ENCODE measurements at regions not wholly inside any gene's neighbourhood (a gene's known extent, or its start where the extent isn't known, plus 50 kb on each side); places are given as distances from the start of the nearest gene placed in this dataset.

DNA sequence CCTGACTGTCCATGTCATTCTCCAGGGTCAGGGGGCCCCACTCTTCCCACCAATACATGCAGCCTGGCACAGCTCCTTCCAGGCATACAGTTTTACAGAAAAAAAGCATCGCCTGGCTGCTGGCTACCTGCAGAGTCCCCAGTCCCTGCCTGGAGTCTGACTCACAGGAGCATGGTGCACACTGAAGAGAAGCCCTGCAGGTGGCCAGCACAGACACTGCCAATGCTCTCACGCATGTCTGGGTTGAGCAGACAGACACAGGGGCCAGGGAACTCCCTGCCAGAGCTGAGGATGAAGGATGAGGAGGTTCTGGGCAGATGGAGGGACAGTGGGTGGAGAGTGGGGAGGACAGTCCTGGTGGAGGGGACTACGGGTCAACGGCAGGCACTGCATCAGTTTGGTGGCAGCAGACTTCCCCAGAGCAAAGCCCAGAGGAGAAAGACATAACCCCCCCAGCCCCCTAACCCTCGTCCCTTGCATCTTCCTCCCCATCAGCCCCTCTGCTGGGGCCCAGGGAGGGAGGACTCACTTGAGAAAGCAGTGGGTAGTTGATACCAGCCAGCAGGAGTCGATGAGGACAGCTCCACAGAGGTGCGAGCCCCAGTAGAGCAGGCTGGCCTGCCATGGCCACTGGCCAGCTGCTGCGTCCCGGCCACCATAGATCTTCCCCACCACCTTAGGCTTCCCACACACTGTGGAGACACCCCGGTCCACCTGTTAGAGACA, 72.9 kb upstream of the SPTLC1 start:
- Histone ChIP-seq H3K27me3 (ENCODE audit: insufficient read depth in 3 of 3, low read length in 2 of 3) (peaks cover 0 to 4% (median 0%) of the 10 kb centered on the region in 3 donors), H3K27ac (no peak overlapping the region), H3K4me1 (no peaks in the 10 kb centered on the region), H3K4me3 (no peak overlapping the region), H3K36me3 (ENCODE audit: insufficient read depth in 1 of 2, low read depth in 1 of 2) (no peaks in the 10 kb centered on the region), H3K9me3 (no peaks in the 10 kb centered on the region)
- TF ChIP-seq, protein P1, sequence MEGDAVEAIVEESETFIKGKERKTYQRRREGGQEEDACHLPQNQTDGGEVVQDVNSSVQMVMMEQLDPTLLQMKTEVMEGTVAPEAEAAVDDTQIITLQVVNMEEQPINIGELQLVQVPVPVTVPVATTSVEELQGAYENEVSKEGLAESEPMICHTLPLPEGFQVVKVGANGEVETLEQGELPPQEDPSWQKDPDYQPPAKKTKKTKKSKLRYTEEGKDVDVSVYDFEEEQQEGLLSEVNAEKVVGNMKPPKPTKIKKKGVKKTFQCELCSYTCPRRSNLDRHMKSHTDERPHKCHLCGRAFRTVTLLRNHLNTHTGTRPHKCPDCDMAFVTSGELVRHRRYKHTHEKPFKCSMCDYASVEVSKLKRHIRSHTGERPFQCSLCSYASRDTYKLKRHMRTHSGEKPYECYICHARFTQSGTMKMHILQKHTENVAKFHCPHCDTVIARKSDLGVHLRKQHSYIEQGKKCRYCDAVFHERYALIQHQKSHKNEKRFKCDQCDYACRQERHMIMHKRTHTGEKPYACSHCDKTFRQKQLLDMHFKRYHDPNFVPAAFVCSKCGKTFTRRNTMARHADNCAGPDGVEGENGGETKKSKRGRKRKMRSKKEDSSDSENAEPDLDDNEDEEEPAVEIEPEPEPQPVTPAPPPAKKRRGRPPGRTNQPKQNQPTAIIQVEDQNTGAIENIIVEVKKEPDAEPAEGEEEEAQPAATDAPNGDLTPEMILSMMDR (IDR thresholded peaks at IDR 0.05) = no peak
- no peak for DNase-seq
- ATAC-seq = no peak
- intact Hi-C loops (cut with DNase I) = no loop called here
- 67 to 87% (median 76%) methylated on average over 10 of the region's 10 CpGs for WGBS, 3 donors

DNA sequence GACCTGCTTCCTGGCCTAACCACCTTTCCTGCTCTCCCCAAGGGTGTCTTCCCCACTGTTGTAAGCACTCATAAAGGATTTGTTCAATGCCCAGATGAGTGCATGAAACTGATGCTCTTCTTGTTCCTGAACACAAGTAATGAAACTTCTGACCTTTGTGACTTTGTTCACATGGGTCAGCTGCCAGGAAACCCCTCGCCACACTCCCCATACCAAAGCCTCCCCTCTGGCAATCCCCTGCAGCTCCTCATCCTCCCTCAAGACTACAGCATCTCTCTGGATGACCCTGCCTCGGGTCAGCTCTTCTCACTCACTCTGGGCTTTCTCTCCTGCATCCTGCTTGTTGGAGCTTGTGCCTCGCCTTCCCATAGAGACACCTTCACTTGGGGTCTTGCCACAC, 72.2 kb upstream of the SPTLC1 start:
- no peak for ATAC-seq
- Histone ChIP-seq H3K4me3 (no peak overlapping the region), H3K36me3 (ENCODE audit: insufficient read depth in 1 of 2, low read depth in 1 of 2) (no peaks in the 10 kb centered on the region), H3K9me3 (no peaks in the 10 kb centered on the region), H3K4me1 (no peaks in the 10 kb centered on the region), H3K27ac (no peak overlapping the region), H3K27me3 (ENCODE audit: insufficient read depth in 3 of 3, low read length in 2 of 3) (peaks cover 0 to 4% (median 0%) of the 10 kb centered on the region in 3 donors)
- TF ChIP-seq, protein P1 (IDR thresholded peaks at IDR 0.05) = no peak
- intact Hi-C loops (cut with DNase I) = no loop called here
- DNase-seq = no peak
- WGBS, 3 donors = 69 to 74% (median 73%) methylated on average over 3 of the region's 3 CpGs

DNA sequence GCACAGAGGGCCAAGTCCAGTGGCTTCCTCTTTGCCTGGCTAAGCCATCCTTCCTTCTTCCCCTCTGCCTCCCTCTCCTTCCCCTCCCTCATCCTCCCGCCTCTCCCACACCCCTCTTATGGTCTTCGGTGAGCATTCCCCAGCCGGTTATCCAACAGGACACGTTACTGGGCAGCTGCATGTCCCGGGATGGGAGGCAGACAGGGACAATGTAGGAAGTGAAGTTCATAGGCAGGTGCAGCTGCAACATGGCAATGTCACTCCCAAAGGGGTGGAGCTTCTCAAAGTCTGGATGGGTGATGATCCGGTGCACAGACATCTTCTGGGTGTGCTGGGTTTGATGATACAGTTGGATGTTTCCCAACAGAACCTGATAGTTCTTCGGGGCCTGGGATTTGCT, 71.4 kb upstream of the SPTLC1 start:
- no peak for ATAC-seq
- intact Hi-C loops (cut with DNase I) = no loop called here
- Histone ChIP-seq H3K27me3 (ENCODE audit: insufficient read depth in 3 of 3, low read length in 2 of 3) (peaks cover 0 to 4% (median 4%) of the 10 kb centered on the region in 3 donors), H3K36me3 (ENCODE audit: insufficient read depth in 1 of 2, low read depth in 1 of 2) (no peaks in the 10 kb centered on the region), H3K27ac (no peak overlapping the region), H3K4me1 (no peaks in the 10 kb centered on the region), H3K9me3 (no peaks in the 10 kb centered on the region), H3K4me3 (no peak overlapping the region)
- TF ChIP-seq, protein P1 (IDR thresholded peaks at IDR 0.05) = no peak
- 28 to 49% (median 28%) methylated on average over 7 of the region's 7 CpGs for WGBS, 3 donors
- DNase-seq = no peak

DNA sequence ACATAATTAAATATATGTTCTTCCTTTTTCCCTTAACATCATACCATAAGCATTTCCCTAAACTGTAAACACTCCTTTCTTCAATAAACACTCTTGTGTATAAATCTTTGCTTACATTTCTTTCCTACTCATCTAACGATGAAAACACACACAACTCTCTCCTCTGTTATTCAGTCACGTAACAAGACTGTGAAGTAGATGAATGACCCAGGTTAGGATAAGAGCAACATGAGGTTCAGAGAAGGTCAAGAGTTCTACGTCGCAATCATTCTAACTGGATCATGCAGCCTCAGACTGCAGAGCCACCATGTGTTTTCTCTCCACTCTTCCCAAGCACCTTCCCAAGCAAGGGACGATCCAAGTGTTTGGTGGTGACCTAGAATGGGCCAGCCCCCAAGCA, 70.5 kb upstream of the SPTLC1 start:
- DNase-seq = no peak
- Histone ChIP-seq H3K36me3 (ENCODE audit: insufficient read depth in 1 of 2, low read depth in 1 of 2) (no peaks in the 10 kb centered on the region), H3K4me3 (no peak overlapping the region), H3K4me1 (no peaks in the 10 kb centered on the region), H3K27ac (no peak overlapping the region), H3K27me3 (ENCODE audit: insufficient read depth in 3 of 3, low read length in 2 of 3) (peaks cover 0 to 4% (median 4%) of the 10 kb centered on the region in 3 donors), H3K9me3 (no peaks in the 10 kb centered on the region)
- intact Hi-C loops (cut with DNase I) = no loop called here
- ATAC-seq = no peak
- TF ChIP-seq, protein P1 (IDR thresholded peaks at IDR 0.05) = no peak
- 89 to 92% (median 92%) methylated on average over 5 of the region's 5 CpGs for WGBS, 3 donors

DNA sequence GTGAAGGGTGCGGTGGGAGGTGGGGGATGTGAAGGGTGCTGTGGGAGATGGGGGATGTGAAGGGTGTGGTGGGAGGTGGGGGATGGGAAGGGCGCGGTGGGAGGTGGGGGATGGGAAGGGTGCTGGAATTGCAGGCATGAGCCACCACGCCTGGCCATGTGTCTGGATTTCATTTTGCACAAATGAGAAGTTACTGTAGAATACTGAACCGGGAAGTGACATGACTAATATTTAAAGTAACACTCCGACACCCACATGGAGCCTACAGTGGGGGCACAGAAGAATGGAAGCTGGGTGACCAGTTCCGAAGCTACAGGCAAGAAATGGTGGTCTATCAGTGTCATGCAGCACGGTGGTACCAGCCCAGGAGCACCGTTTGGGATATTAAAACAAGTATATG, 69.9 kb upstream of the SPTLC1 start:
- WGBS, 3 donors = 83 to 88% (median 86%) methylated on average over 9 of the region's 9 CpGs
- H3K4me1 ChIP-seq = no peaks in the 10 kb centered on the region
- ATAC-seq (no peak), DNase-seq (no peak)
- H3K27me3 ChIP-seq (ENCODE audit: insufficient read depth in 3 of 3, low read length in 2 of 3) = peaks cover 0 to 4% (median 4%) of the 10 kb centered on the region in 3 donors
- H3K9me3 ChIP-seq = no peaks in the 10 kb centered on the region
- H3K4me3 ChIP-seq = no peak overlapping the region
- no peak overlapping the region for H3K27ac ChIP-seq
- H3K36me3 ChIP-seq (ENCODE audit: insufficient read depth in 1 of 2, low read depth in 1 of 2) = no peaks in the 10 kb centered on the region
- TF ChIP-seq, protein P1 (IDR thresholded peaks at IDR 0.05) = no peak
- intact Hi-C loops (cut with DNase I) = no loop called here

Data from psoas muscle (tissue), 7 donors.